ENCODE measurements at regions not wholly inside any gene's neighbourhood (a gene's known extent, or its start where the extent isn't known, plus 50 kb on each side); places are given as distances from the start of the nearest gene placed in this dataset.

GRCh38 chr5:17431272-17432050 lies 66.6 kb upstream of the TAF11L2 start:
- DNase-seq (ENCODE audit: low spot score) = no peak

DNA sequence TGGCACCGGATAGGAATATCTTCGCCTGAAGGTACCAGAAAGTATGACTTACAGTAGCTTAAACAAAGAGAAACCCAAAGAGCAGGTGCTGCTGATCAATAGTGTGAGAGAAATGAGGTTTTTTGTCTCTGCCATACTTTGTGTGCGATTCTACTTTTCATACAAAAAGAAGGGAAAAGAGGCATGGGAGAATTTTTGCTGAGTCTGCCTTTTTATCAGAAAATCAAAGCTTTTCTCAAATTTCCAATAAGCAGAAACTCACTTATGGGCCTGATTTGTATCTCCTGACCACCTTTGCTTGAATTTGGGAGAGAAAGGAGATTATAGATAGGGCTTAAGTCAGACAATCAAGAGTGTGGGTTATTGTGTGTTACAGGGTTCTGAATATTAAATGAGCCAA lies 65.5 kb upstream of the TAF11L2 start:
- DNase-seq (ENCODE audit: low spot score) = no peak

DNA sequence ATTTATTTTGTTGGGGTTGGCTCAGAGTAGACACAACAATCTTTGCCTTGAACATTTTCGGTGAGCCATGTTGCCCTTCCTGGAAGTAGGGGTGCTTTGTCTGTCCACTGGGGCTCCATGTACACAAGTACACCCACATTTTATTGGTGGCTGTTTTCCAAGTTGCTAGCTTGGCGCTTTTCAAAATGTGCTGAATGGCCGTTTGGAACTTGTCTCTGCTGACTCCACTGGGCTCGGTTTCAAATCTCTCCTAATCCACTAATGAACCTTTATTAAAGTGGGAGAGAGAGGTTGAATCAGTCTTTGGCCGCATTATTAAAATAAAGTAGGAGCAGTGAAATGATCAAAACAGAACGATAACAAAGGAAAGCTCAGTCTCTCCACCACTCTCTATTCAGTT lies 64.6 kb upstream of the TAF11L2 start:
- DNase-seq (ENCODE audit: low spot score) = no peak

DNA sequence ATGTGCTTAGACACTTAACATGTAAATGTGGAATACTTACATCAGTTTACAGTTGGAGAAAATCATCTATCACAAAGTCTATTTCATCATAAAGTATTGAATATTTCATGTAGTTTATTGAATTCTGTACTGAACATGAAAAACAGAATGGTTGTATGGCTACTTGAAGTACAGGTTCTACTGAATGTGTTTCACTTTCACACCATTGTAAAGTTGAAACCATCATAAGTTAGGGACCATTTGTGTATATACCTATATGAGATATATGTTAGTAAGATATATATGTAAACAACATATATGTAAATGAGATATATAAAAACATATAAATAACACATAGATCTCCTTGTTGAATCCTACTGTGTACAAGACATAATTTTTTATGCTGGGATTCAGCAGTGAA lies 63.0 kb upstream of the TAF11L2 start:
- no peak for DNase-seq (ENCODE audit: low spot score)

DNA sequence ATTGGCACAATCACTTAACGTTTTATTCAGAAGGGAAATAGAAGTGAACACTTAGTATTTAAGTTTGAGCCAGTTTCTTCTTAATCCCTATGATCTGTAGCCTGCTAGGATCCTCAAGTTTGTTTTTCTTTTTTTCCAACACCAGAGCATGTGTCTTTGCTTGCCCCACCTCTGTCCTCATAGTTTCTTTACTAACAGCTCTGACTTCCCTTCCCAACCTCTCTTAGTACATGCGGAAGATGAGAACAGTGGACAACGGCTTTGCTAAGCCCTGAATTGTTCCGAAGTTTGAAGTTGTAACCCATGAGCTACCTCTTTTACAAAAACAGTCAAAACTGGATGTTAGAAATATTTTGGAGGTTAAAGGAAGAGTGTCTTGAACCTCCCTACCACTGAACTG lies 61.7 kb upstream of the TAF11L2 start:
- peak; percentile 57 for DNase-seq (ENCODE audit: low spot score)

- peak; percentile 41 for DNase-seq (ENCODE audit: low spot score)
Observed at GRCh38 chr5:17436761-17437221, 61.2 kb upstream of the TAF11L2 start.

- DNase-seq (ENCODE audit: low spot score) = no peak
Observed at GRCh38 chr5:17438027-17438426, 60.0 kb upstream of the TAF11L2 start.

DNA sequence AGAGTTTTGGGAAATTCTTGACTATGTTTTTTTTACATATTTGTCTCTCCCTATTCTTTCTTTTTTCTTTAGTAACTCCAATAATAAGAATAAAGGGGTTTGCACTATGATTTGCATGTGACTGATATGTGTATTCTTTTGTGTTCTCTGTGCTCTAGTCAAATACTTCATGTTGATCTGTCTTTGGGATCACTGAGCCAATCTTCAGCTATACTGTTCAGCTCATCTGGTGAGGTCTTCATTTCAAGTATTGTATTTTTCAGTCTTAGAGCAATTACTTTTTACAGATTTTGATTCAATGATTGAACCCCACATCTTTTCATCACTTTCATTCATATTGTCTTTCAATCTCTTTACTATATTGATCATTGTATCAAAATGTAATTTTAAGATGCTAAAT lies 58.1 kb upstream of the TAF11L2 start:
- DNase-seq (ENCODE audit: low spot score) = no peak

DNA sequence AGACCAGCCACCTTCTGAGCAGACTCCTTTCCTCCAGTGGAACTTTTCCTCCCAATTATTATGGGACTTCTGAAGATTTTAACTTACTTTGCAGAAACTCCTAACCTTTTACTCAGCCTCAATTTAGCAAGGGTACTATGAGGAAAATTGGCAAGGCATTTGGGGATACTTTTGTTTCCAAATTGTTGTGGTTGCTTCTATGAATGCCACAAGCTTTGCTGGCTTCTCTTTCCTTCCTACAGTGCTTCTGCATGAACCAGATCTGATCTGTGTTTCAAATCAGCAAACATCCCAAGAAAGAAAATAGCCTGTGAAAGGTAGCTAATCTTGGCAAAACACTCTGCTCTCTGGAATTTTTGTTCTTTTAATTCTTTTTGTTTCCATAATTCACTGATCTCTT lies 57.3 kb upstream of the TAF11L2 start:
- no peak for DNase-seq (ENCODE audit: low spot score)

DNA sequence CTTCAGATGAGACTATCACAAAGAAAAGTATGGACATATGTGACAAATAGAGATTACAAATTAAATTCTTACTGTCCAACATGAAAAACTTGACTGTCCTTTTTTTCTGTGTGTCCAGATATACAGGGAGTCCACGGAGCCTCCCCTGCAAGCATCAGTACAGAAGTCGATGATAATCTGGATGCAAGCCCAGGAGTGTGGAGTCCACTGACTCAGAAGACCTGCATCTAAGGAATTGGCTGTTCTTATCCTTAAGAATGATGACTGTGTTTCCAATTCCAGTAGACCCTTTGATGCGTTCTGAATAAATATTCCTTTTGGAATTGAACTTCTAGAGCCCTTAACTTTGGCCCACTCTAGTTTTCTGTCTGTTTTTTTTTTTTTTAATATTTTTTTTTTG lies 56.7 kb upstream of the TAF11L2 start:
- no peak for DNase-seq (ENCODE audit: low spot score)

- DNase-seq (ENCODE audit: low spot score) = no peak
Observed at GRCh38 chr5:17443333-17444130, 54.5 kb upstream of the TAF11L2 start.

- DNase-seq (ENCODE audit: low spot score) = no peak
Observed at GRCh38 chr5:17444496-17444895, 53.5 kb upstream of the TAF11L2 start.

- DNase-seq (ENCODE audit: low spot score) = no peak
Observed at GRCh38 chr5:17445185-17445584, 52.8 kb upstream of the TAF11L2 start.
